Activated naive CD4-positive, alpha-beta T cell treated with anti-CD3 and anti-CD28 coated beads, Interleukin-2, amount 50 U/mL, for 72 hours (primary cell): ENCODE measurements at regions not wholly inside any gene's neighbourhood (a gene's known extent, or its start where the extent isn't known, plus 50 kb on each side); places are given as distances from the start of the nearest gene placed in this dataset.

ENCODE experiments used
- ATAC-seq, 2 donors: fragments of 150-1000 bp; cut with Tn5 transposase; 2 replicates each; pipeline ENCODE4 v1.10.0; 2021; ENCODE audit warnings: mild to moderate bottlenecking in 2 of 2, moderate library complexity in 2 of 2
- DNase-seq, 2 donors: peaks; one replicate each; pipeline ENCODE4 v3.0.0; 2021 to 2022; ENCODE audit warnings: low spot score in 2 of 2
- H3K27ac Mint-ChIP-seq, 2 donors: one replicate each; pipeline ENCODE4 v1.8.0; 2022; ENCODE audit warnings: mild to moderate bottlenecking in 2 of 2, mixed read lengths in 2 of 2
- H3K36me3 Mint-ChIP-seq, 2 donors: one replicate each; pipeline ENCODE4 v1.8.0; 2022; ENCODE audit warnings: mixed read lengths in 2 of 2
- H3K9me3 Mint-ChIP-seq, 2 donors: one replicate each; pipeline ENCODE4 v1.8.0; 2022; ENCODE audit warnings: mixed read lengths in 2 of 2

DNA sequence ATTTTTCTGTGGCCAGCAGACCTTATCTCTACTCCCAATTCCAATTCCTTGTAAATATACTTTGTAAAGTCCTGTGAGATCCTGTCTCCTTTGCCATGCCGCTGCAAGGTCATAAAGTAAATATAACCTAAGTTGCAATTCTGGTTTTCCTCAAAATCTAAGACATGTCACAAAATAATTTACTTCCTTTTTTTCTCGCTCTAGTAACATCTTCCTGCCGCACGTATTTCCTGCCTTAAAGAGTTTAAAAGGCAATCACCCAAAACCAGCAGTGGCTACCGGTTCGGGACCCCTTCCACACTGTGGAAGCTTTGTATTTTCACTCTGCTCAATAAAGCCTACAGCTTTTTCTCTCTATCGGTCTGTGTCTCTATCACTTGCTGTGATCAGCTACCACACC is 832.0 kb upstream of the SLITRK5 start:
- Mint-ChIP-seq H3K36me3 (peaks cover 0 to 17% of the 10 kb centered on the region in 2 donors), H3K27ac (no peak overlapping the region), H3K9me3 (peaks cover 16 to 22% of the 10 kb centered on the region in 2 donors)
- ATAC-seq (no peak), DNase-seq (no peak)

GRCh38 chr13:86840250-86841191 is 830.6 kb upstream of the SLITRK5 start:
- ATAC-seq (no peak), DNase-seq (no peak)
- Mint-ChIP-seq H3K36me3 (peaks cover 0 to 17% of the 10 kb centered on the region in 2 donors), H3K27ac (no peak overlapping the region), H3K9me3 (peaks cover 12 to 22% of the 10 kb centered on the region in 2 donors)

GRCh38 chr13:86841264-86841663 is 829.9 kb upstream of the SLITRK5 start:
- DNase-seq (no peak), ATAC-seq (no peak)
- no peak overlapping the region for H3K27ac Mint-ChIP-seq
- peaks cover 0 to 17% of the 10 kb centered on the region in 2 donors for H3K36me3 Mint-ChIP-seq
- peaks cover 11 to 17% of the 10 kb centered on the region in 2 donors for H3K9me3 Mint-ChIP-seq

DNA sequence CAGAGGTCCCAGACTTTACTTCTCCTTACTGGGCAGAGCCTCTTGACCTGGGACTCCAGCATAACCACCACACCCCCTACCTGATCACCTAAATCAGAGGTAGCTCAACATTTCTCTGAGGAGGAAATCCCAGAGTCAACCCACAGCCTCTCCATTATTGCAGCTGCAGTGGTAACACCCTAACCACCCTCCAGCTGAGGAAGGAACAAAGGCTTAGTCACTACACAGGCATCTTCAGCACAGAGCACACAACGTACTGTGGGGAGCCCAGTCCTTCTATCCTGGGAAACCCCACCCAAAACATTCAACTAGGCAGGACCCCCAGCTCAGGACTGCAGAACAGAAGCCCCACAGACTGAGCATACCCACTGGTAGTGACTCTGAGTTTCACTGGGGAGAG is 824.7 kb upstream of the SLITRK5 start:
- no peak for ATAC-seq
- DNase-seq = no peak
- Mint-ChIP-seq H3K36me3 (no peaks in the 10 kb centered on the region), H3K9me3 (peaks cover 7 to 8% of the 10 kb centered on the region in 2 donors), H3K27ac (no peak overlapping the region)

- no peaks in the 10 kb centered on the region for H3K36me3 Mint-ChIP-seq
Measured at GRCh38 chr13:86848716-86849115, 822.5 kb upstream of the SLITRK5 start.

GRCh38 chr13:86856991-86857390 is 814.2 kb upstream of the SLITRK5 start:
- peaks cover 0 to 5% of the 10 kb centered on the region in 2 donors for H3K9me3 Mint-ChIP-seq
- H3K36me3 Mint-ChIP-seq = no peaks in the 10 kb centered on the region
- no peak overlapping the region for H3K27ac Mint-ChIP-seq
- ATAC-seq (no peak), DNase-seq (no peak)

More at GRCh38 chr13:86848716-86849115, 822.5 kb upstream of the SLITRK5 start:
- DNase-seq = no peak
- Mint-ChIP-seq H3K9me3 (peaks cover 7 to 8% of the 10 kb centered on the region in 2 donors), H3K27ac (no peak overlapping the region)
- no peak for ATAC-seq

- no peak for ATAC-seq
- no peaks in the 10 kb centered on the region for H3K36me3 Mint-ChIP-seq
- H3K27ac Mint-ChIP-seq = no peak overlapping the region
- H3K9me3 Mint-ChIP-seq = peaks cover under 1 to 7% of the 10 kb centered on the region in 2 donors
- no peak for DNase-seq
Measured at GRCh38 chr13:86858216-86858615, 813.0 kb upstream of the SLITRK5 start.

DNA sequence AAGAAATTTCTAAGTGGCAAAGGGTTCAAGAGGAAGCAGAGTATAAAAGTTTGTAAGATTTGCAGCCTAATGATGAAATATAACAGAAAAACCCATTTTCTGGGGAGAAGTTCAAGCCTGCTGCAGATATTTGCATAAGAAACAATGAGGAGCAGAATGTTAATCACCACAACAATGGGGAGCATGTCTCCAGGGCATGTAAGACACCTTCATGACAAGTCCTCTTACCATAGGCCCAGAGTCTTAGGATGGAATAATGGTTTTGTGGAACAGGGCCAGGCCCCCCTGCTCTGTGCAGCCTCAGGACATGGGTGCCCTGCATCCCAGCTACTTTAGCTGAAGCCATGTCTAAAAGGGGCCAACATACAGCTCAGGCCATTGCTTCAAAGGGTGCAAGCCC is 809.0 kb upstream of the SLITRK5 start:
- Mint-ChIP-seq H3K9me3 (peaks cover 5 to 11% of the 10 kb centered on the region in 2 donors), H3K36me3 (no peaks in the 10 kb centered on the region), H3K27ac (no peak overlapping the region)
- DNase-seq (no peak), ATAC-seq (no peak)

DNA sequence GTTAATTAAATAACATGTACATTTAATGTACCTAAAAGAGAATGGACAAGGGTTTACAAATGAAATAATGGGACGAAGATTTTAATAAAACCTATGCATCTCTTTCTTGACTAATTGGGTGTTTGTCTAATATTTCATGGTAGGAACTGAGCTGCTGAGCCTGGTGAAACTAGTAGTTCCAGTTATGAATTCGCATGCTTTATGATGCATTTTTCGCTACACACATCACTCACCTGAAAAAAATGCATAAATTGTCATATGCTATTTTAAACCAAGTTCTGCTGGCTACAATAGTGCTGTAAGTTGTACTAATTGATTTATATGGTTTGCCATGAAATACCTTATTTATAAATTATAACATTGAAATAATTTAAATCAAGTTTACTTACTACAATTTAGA is 806.8 kb upstream of the SLITRK5 start:
- no peak overlapping the region for H3K27ac Mint-ChIP-seq
- DNase-seq (no peak), ATAC-seq (no peak)
- H3K36me3 Mint-ChIP-seq = no peaks in the 10 kb centered on the region
- H3K9me3 Mint-ChIP-seq = peaks cover 5 to 11% of the 10 kb centered on the region in 2 donors

DNA sequence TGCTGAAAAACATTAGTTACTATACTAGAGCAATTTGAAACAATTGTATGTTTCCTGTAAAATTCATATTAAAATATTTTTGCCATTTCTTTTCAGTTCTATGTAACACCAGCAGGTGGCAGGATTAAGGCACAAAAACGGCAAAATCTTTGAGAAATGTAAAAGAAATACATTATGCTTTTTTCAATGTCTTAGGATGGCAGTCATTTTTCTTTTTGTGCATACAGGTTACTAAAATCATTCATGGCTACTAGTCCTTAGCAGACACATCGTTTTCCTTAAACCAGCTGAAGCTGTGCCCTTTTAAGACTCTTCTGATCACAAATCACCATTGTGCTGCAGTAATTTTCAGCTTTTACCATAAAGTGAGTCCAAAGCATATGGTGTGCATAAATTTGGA is 800.7 kb upstream of the SLITRK5 start:
- no peak for ATAC-seq
- DNase-seq = no peak
- H3K36me3 Mint-ChIP-seq = no peaks in the 10 kb centered on the region
- H3K9me3 Mint-ChIP-seq = no peaks in the 10 kb centered on the region
- H3K27ac Mint-ChIP-seq = no peak overlapping the region

- DNase-seq = no peak
- Mint-ChIP-seq H3K27ac (no peak overlapping the region), H3K9me3 (peaks cover 0 to 2% of the 10 kb centered on the region in 2 donors), H3K36me3 (peaks cover 0 to 1% of the 10 kb centered on the region in 2 donors)
- ATAC-seq = no peak
Measured at GRCh38 chr13:86877441-86877840, 793.7 kb upstream of the SLITRK5 start.

DNA sequence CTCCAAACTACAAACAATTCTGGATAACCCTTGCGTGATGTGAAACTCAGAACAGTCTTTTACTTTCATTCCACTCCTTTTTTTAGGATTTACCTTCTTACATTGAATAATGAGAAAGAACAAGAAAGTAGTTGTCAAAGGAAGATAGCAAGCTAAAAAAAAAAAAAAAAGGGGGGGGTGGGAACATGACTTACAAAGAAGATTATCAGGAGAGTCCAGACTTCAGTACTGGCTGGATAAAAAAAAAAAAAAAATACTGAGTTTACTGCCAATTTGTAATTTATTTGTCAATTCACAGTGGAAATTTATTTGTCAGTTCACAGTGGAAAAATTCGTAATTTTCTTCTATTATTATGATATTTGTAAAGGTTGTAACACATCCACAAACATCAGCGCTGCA is 792.4 kb upstream of the SLITRK5 start:
- ATAC-seq (no peak), DNase-seq (no peak)
- Mint-ChIP-seq H3K36me3 (peaks cover 0 to 6% of the 10 kb centered on the region in 2 donors), H3K27ac (no peak overlapping the region), H3K9me3 (peaks cover 0 to 8% of the 10 kb centered on the region in 2 donors)

DNA sequence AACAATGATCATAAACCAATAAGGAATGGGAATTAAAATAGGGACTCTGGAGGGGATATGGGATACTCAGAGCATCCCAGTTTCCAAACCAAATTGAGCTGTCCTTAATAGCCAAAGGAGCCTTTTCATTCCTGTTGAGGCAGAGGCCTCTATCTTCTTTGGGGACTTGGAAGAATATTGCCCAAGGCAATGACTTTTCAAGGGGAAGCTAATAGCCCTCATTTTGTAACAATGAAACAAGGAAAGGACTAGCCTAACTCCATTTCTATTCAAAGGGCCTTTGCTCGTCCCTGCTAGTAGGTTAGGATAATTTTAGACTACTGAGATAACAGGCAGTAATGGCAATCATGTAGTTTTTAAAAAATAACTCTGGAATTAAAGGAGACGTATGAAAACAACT is 789.8 kb upstream of the SLITRK5 start:
- peaks cover 7 to 14% of the 10 kb centered on the region in 2 donors for H3K9me3 Mint-ChIP-seq

GRCh38 chr13:86882107-86882506 is 789.1 kb upstream of the SLITRK5 start:
- Mint-ChIP-seq H3K27ac (no peak overlapping the region), H3K9me3 (peaks cover 7 to 14% of the 10 kb centered on the region in 2 donors), H3K36me3 (peaks cover 0 to 6% of the 10 kb centered on the region in 2 donors)
- DNase-seq = no peak
- ATAC-seq = no peak

More for the DNA sequence above, 789.8 kb upstream of the SLITRK5 start:
- H3K36me3 Mint-ChIP-seq = peaks cover 0 to 6% of the 10 kb centered on the region in 2 donors
- H3K27ac Mint-ChIP-seq = no peak overlapping the region
- ATAC-seq (no peak), DNase-seq (no peak)

GRCh38 chr13:86882835-86883234 is 788.3 kb upstream of the SLITRK5 start:
- Mint-ChIP-seq H3K36me3 (peaks cover 0 to 6% of the 10 kb centered on the region in 2 donors), H3K27ac (no peak overlapping the region)

GRCh38 chr13:86892330-86892729 is 778.8 kb upstream of the SLITRK5 start:
- Mint-ChIP-seq H3K27ac (no peak overlapping the region), H3K9me3 (peaks cover 6 to 17% of the 10 kb centered on the region in 2 donors), H3K36me3 (peaks cover 5 to 8% of the 10 kb centered on the region in 2 donors)
- ATAC-seq = no peak
- no peak for DNase-seq

More at GRCh38 chr13:86882835-86883234, 788.3 kb upstream of the SLITRK5 start:
- no peak for ATAC-seq
- no peak for DNase-seq
- peaks cover 7 to 14% of the 10 kb centered on the region in 2 donors for H3K9me3 Mint-ChIP-seq

- DNase-seq (no peak), ATAC-seq (no peak)
- peaks cover 0 to 8% of the 10 kb centered on the region in 2 donors for H3K36me3 Mint-ChIP-seq
- peaks cover 8 to 9% of the 10 kb centered on the region in 2 donors for H3K9me3 Mint-ChIP-seq
- H3K27ac Mint-ChIP-seq = no peak overlapping the region
Measured at GRCh38 chr13:86900906-86901305, 770.3 kb upstream of the SLITRK5 start.
